Mesothelial cell of epicardium (in vitro differentiated cells): ENCODE measurements at regions not wholly inside any gene's neighbourhood (a gene's known extent, or its start where the extent isn't known, plus 50 kb on each side); places are given as distances from the start of the nearest gene placed in this dataset.
"Not testable (repeated sequence)": the region's sequence is repeated elsewhere in the genome, so short reads cannot be mapped to it uniquely, and the experiment has no call there.

Experiments used
- DNase-seq, 2 experiments: peaks; one replicate each; pipeline ENCODE4 v3.0.0; 2021; ENCODE audit warnings: low spot score in 2 of 2; ENCODE audit not compliant: unreplicated experiment in 2 of 2
- H3K27ac Mint-ChIP-seq: 2 replicates; pipeline ENCODE4 v1.8.0; 2021; ENCODE audit warnings: mixed read lengths
- H3K27me3 Mint-ChIP-seq: 2 replicates; pipeline ENCODE4 v1.8.0; 2021; ENCODE audit warnings: low read depth, mixed read lengths
- H3K36me3 Mint-ChIP-seq: 2 replicates; pipeline ENCODE4 v1.8.0; 2021; ENCODE audit warnings: mixed read lengths
- H3K4me1 Mint-ChIP-seq: 2 replicates; pipeline ENCODE4 v1.8.0; 2021; ENCODE audit warnings: mixed read lengths
- H3K4me3 Mint-ChIP-seq: 2 replicates; pipeline ENCODE4 v1.8.0; 2021; ENCODE audit warnings: mild to moderate bottlenecking, moderate library complexity, mixed read lengths
- H3K9me3 Mint-ChIP-seq: 2 replicates; pipeline ENCODE4 v1.8.0; 2021; ENCODE audit warnings: mixed read lengths
- CTCF ChIP-seq: fragments of 200-600 bp; sonication (generic); IDR thresholded peaks from one replicate; pipeline ENCODE4 v1.5.0; 2021; ENCODE audit warnings: antibody characterized with exemption; ENCODE audit not compliant: unreplicated experiment

- Mint-ChIP-seq H3K4me3 (no peak overlapping the region), H3K4me1 (peaks cover 2% of the 10 kb centered on the region), H3K36me3 (peaks cover under 1% of the 10 kb centered on the region), H3K27me3 (no peaks in the 10 kb centered on the region), H3K27ac (no peak overlapping the region), H3K9me3 (peaks cover 26% of the 10 kb centered on the region)
- DNase-seq, result no peak
- no peak for TF ChIP-seq CTCF
Observed at GRCh38 chr11:98728421-98728820, 292.3 kb upstream of the CNTN5 start.

GRCh38 chr11:98729118-98729517 lies 291.6 kb upstream of the CNTN5 start:
- DNase-seq, result no peak
- H3K4me1 Mint-ChIP-seq, result peaks cover 5% of the 10 kb centered on the region
- H3K36me3 Mint-ChIP-seq, result peaks cover 4% of the 10 kb centered on the region
- H3K9me3 Mint-ChIP-seq, result peaks cover 30% of the 10 kb centered on the region
- TF ChIP-seq CTCF, result no peak
- no peak overlapping the region for H3K27ac Mint-ChIP-seq
- H3K27me3 Mint-ChIP-seq, result no peaks in the 10 kb centered on the region
- no peak overlapping the region for H3K4me3 Mint-ChIP-seq

GRCh38 chr11:98732947-98733346 lies 287.8 kb upstream of the CNTN5 start:
- Mint-ChIP-seq H3K4me1 (peaks cover 4% of the 10 kb centered on the region), H3K4me3 (no peak overlapping the region), H3K9me3 (peaks cover 21% of the 10 kb centered on the region), H3K36me3 (peaks cover 4% of the 10 kb centered on the region), H3K27me3 (no peaks in the 10 kb centered on the region), H3K27ac (no peak overlapping the region)
- TF ChIP-seq CTCF, result no peak
- no peak for DNase-seq

GRCh38 chr11:98733378-98733777 lies 287.4 kb upstream of the CNTN5 start:
- H3K27ac Mint-ChIP-seq, result not testable (repeated sequence)

GRCh38 chr11:98734686-98735085 lies 286.1 kb upstream of the CNTN5 start:
- no peaks in the 10 kb centered on the region for H3K27me3 Mint-ChIP-seq
- H3K4me3 Mint-ChIP-seq, result no peak overlapping the region
- peaks cover 4% of the 10 kb centered on the region for H3K4me1 Mint-ChIP-seq
- H3K9me3 Mint-ChIP-seq, result peaks cover 10% of the 10 kb centered on the region
- TF ChIP-seq CTCF, result no peak
- no peak overlapping the region for H3K27ac Mint-ChIP-seq
- peaks cover 4% of the 10 kb centered on the region for H3K36me3 Mint-ChIP-seq
- DNase-seq, result no peak

More at GRCh38 chr11:98733378-98733777, 287.4 kb upstream of the CNTN5 start:
- H3K36me3 Mint-ChIP-seq, H3K4me3 Mint-ChIP-seq, DNase-seq, H3K27me3 Mint-ChIP-seq, H3K4me1 Mint-ChIP-seq: not testable (repeated sequence)
- H3K9me3 Mint-ChIP-seq, result peaks cover 17% of the 10 kb centered on the region

- TF ChIP-seq CTCF, result no peak
- DNase-seq, result no peak
- Mint-ChIP-seq H3K36me3 (peaks cover 4% of the 10 kb centered on the region), H3K4me3 (no peak overlapping the region), H3K4me1 (peaks cover 4% of the 10 kb centered on the region), H3K27ac (no peak overlapping the region), H3K27me3 (no peaks in the 10 kb centered on the region), H3K9me3 (peaks cover 10% of the 10 kb centered on the region)
Observed at GRCh38 chr11:98736833-98737232, 283.9 kb upstream of the CNTN5 start.
